Stimulated activated CD4-positive, alpha-beta T cell treated with anti-CD3 and anti-CD28 coated beads, Interleukin-2, amount 100 ng/mL, for 48 hours (primary cell): ENCODE measurements at regions not wholly inside any gene's neighbourhood (a gene's known extent, or its start where the extent isn't known, plus 50 kb on each side); places are given as distances from the start of the nearest gene placed in this dataset.

Source experiments
- DNase-seq, 2 donors: peaks; one replicate each; pipeline ENCODE4 v3.0.0-alpha.2; 2020

DNA sequence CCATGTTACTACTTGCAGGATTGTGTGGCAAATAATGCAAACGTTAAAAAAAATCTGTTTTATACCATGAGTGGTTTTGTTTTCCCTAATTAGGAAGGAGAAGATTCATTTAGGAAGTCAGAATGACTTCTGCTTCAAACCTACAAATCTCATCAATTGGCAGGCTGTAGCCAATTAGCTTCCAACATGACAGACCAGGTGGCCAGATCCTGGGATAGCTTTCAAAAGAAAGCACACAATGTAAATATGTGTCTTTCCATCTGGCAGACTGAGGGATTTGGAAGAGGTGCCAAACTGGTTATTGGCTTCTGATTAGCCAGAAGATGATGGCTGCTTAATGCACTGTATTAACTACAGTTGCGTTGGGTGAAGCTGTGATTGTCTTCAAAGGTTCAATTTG is 432.8 kb downstream of the ANKRD50 start:
- no peak for DNase-seq

DNA sequence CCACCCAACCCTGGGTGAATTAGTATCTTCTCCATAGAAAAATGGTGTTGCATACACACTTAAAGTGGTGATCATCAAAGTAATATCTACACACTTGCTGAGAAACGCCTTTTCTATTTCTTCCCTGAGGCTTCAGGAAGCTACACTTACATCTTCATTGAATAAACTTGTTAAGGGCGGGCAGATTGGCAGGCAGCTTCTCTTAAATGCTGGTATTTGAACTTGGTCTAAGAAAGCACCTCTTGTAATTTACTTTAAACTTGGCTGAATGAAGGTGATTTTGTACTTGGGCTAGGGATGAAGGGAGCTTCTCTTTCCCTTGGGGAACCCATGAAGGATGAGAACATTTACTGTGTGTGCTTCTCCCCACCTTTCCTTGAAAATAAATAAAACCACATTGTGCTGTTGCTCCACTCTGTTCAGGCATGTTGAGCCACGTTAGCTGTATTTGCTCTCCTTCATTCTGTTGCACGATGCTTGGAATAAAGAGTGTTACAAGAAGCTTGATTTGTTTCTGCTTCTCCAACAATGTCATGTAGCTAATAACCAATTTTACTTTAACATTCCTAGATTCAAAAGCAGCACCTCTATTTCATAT is 430.1 kb downstream of the ANKRD50 start:
- DNase-seq, result no peak

DNA sequence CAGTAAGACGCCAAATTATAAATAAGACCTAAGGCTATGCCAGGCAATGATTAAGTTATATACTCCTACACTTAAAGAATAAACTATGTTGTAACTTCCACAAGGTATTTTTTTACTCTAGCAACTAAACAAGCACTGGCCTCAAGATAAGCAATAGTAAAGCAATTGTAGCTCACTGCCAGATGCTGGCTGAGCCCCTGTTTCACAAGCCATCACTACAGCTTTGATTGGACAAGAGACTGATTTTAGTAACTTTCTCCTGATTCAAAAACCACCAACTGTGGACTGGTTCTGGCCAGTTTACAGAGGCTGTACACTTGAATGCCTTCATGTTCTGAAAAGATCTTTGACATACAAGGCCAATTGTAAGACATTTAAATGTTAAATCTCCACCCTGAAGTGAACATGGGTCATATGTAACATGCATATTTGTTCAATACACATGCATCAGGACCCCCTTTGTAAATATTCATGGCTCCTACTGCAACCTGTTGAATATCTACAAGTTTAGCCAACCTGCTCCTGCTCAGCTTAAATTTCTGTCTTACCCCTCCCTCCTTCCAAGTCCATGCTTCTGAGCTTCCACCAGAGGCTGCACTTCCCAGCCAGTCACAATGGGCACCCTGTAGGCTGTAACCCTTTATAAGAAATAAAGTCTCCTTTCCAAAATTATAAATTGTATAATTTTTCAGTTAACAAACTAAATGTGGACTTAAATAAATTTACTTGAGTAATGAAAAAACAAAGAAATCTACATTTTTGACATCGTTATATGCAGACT is 423.6 kb downstream of the ANKRD50 start:
- no peak for DNase-seq

DNA sequence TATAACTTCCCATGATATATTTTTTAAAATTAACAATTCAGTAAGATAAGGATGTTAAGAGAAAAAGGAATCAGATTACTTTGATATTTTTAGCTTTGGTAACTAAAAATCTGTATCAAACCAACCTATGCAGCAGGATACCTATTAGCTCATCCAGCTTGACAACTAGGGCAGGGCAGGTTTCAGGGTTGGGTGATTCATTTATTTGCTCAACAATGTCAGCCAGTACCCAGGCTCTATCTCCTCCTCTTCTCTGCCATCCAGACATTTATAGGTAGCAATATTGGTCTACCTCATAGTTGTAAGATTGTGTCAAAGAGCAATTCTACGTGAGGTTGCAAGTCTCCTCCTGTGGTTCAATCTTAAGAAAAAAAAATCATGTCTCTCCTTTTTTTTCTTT is 421.9 kb downstream of the ANKRD50 start:
- no peak for DNase-seq

DNA sequence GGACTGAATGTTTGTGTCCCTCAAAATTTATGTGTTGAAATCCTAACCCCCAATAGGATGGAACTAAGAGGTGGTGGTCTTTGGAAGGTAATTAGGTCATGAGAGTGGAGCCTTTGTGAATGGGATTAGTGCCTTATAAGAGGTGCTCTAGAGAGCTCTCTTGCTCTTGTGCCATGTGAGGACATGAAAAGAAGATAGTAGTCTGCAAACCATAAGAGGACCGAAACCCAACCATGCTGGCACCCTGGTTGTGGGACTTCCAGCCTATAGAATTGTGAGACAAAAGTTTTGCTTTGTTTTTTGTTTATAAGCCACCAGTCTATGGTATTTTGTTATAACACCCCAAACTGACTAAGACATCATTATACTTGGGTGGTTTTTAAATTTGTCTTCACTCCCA is 417.1 kb downstream of the ANKRD50 start:
- DNase-seq, result no peak

DNA sequence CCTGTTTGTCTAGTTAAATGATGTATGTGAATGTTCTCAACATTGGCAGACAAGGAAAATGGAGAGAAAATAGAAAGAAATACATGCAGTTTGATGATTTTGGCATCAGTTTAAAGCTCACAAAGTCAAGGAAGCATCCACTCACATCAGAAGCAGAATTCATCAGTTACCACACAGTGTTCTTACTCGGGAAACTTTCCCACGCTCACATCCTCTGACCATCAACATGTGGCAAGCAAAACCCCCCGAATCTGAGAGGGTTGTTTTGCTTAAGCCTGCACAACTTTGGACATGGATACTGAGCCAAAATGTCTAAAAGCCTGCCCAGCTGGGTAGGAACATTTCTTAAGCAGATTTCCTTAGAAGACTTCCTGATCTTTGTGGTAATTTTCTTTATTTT is 407.6 kb downstream of the ANKRD50 start:
- no peak for DNase-seq

DNA sequence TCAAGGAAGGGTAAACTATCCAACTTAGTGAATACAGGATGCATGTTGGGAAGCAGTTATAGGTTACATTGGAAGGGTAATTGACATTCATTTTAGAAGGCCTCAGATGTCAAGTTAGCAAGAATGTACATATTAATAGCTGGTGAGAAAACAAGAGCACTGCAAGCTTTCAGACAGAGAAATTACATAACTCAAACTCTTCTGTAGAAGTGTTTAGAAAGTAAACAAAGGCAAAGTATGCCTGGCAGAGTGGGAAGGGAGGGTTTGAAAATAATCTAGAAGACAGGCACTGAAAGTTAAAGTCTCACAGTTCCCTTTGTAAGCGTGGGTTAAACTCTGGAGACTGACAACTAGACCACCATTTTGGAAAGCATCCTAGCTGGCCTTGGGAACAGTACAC is 406.2 kb downstream of the ANKRD50 start:
- no peak for DNase-seq

DNA sequence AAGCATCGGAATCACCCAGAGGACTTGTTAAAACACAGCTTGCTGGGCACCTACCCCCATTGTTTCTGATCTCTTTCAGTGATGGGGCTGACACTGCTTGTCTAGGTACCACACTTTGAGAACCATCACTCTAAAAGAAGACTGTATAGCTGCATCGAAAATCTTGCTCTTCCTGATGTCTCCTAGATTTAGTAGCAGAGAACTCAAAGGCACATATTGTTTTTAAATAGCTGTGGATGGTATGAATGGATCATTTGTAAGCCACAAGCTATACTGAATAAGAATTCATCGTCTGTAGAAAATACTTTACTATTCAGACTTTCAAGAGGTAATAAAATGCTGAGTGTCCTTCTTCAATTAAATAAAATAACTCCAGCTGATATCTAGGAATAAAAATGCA is 405.4 kb downstream of the ANKRD50 start:
- no peak for DNase-seq

DNA sequence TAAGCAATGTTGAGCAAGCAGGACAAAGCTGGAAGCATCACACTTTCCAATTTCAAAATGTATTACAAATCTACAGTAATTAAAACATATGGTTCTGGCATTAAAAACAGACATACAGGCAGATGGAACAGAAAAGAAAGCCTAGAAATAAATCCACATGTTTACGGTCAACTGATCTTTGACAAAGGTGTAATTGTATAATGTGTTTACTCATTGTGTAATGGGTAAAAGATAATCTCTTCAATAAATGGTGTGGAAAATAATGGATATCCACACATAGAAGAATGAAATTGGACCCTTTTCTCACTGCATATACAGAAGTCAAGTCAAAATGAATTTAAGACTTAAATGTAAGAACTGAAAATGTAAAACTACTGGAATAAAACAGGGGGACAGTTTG is 394.2 kb downstream of the ANKRD50 start:
- no peak for DNase-seq

DNA sequence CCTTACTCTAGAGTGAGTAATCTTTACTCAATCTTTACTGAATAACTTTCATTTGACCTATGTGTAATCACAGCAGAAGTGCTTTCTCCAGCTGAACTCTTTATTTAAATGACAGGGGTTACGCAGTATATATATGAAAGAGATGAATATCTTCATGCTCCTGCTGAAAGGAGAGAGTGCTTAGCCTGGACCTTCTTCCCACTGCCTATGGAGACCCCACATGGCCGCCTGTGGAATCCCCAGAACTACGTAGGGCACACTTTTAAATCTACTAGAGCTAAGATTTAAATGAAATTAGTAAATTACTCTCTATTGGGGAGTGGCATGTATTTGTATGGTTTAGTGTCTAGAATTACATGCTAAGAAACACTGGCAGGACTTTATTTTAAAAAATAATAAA is 391.2 kb downstream of the ANKRD50 start:
- DNase-seq, result no peak

DNA sequence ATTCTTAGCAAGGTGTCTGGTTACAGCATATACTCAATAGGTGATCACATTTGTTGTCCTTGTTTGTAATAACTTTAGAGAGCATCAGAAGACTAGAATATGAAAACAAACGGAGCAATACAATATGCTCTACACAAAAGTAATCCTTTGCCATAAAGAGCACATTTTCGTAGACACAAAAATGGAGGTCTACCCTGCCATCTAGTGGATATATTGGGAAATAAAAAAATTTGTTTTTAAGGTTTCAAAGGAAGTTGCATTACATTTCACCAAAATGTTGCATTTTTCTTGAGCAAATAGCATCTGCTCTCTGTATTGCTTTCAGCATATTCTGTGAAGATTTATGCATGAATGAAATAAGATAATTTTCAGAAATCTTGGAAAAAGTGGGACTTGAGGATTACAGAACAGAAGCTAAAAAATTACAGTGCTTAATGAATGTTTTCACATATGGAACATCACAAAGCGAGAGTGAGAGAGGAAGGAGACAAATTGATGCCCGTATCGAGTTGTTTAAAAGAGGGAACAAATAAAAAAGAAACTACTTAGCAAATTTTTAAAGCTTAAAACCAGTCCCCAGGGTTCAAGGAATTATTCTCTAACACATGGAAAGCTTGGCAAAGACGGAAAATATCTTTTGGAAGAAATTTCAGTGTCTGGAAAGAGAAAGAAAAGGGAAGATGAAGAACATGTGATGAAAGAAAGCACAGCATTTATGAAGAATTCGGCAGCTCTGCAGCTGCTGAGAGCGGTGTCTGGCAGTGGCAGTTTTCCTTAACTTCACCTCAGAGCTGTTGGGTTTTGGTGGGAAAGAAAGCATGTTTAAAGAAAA is 390.1 kb downstream of the ANKRD50 start:
- no peak for DNase-seq

DNA sequence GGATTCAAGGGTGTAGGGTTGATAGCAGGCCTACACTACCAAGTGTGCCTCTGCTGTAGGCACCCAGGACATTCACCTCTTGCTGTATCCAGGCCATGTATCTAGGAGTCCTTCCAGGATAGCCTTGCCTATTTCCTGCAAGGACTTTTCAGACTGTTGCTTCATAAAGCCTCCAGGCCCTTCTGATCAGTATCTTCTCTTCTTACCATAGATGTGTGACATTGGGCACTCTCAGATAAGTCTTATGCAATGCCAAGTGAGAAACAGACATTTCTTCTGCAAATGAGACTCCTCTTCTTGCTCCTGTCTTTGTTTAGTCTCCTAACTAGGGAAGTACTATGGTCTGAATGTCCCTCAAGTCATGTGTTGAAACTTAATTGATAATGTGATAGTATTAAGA is 386.8 kb downstream of the ANKRD50 start:
- DNase-seq, result no peak

DNA sequence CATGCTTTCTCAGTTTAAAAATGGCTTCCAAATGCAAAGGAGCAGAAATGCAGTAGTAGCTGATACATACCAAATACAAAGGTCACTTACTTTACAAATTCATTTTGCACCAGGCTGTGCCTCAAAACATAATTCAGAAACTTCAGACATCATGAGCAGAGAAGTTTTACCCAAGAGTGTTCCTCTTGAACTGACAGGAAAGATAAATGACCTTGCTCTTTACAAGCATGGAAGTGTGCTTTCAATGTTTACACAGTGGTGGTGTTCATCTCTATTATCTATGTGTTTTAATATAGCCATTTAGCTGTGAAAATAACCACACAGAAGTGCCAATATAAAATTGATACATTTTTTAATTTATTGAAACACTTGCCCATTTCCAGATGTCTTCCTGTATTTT is 383.4 kb downstream of the ANKRD50 start:
- no peak for DNase-seq

DNA sequence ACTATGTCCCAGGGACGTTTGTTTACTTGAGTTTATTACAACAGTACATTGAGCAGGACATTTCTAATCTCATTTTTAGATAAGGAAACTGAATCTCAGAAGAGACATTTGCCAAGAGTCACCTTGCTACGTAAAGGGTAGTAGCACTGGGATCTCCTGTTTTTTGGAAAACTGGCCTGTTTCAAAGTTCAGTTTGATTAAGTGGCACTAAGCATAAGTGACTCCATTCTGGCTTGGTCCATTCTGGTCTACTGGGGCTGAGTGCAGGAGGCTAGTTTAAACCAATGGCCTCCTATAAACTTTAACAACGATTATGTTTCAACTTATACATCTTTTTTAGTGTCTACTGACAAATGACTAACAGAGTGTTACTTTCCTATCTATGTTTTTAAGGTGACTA is 382.5 kb downstream of the ANKRD50 start:
- DNase-seq, result no peak

DNA sequence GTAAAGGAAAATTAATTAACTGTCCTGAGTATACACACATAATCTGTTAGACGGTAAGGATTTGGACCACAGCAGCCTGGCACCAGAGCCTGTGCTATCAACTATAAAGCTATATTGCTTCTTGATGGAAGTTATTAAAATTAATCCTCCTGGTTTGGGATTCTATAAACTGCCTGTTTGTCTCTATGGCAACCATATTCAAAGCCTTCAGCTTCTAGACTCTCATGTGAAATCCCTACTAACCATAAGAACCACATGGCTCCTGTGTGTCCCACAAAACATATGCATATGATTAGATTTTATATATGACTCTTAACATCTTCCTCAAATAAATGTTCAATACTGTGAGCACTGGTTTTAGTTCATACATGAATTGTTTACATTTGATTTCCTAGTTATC is 380.8 kb downstream of the ANKRD50 start:
- no peak for DNase-seq

DNA sequence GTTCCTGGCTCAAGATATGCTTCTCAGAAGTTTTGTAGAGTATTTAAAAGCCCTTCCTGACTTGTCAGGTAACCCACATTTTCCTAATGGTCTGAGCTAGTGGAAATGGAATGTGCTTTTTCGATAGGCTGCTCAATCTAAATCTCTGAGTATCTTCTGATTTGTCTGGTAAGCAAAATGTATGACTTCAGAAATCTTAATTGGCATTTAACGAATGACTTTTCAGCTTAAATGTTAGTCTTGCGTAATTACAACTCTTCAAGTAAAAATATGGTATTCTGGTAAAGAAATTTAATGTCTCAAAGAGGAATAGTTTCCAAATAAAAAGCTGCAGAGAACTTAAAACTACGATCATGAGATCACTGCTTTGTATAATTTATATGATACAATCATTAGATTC is 379.1 kb downstream of the ANKRD50 start:
- no peak for DNase-seq

DNA sequence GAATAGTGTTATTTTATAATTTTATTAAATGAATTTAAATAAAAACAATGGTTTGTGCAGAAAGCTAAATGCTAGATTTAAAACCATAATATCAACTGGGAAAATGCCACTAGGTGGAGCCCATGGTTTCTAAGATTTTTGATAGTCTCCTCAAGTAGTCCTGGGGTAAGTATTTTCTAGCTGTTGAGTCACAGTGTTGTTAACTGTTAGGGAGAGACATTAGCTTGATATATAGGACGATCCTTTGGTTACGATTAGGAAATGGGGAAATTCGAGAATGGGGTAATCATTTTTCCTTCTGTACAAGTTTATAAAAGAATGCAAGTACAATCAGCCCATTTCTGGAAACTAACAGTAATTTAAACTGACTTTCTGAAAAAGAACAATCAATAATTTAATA is 378.4 kb downstream of the ANKRD50 start:
- DNase-seq, result peak in 1 of 2 donors; percentile 2

DNA sequence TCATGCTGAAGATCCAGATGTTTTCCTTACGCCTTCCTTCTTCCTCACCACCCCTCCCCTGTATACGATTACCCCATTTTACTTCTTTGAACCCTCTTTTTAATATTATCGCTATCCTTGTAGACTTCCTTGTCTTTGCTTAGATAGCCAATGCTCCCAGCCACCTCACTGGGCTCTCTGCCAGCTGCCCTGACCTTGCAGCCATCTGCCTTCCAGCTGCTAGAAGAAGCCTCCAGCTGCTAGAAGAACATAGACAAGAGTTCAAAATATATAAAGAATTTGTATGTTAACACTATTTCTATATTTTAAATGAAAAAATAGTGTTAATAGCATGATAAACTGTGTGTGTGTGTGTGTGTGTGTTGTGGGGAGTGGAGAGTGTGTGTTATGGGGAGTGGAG is 374.7 kb downstream of the ANKRD50 start:
- DNase-seq, result no peak

DNA sequence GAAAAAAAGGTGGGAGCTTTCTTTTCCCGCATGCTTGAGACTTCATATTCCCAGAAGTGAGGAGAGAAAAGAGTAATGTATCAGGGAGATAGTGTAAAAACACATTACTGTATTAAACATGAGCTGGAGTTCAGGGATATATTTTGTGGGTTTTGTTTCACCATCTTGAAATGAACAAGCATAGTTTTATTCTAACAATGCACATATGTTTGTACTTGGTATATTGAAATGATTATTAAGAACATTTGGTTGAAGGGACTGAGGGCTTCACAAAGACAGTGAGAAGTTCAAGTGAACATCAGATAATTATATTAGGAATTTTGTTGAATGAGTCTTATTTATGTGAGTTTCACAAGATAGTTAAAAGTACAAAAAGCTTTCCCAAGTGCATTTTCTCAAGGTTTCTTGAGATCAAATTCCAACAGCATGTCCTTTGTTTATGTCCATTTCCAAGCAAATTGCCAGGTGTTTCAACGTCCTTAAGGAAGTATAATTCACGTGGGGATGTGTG is 368.8 kb downstream of the ANKRD50 start:
- DNase-seq, result no peak

DNA sequence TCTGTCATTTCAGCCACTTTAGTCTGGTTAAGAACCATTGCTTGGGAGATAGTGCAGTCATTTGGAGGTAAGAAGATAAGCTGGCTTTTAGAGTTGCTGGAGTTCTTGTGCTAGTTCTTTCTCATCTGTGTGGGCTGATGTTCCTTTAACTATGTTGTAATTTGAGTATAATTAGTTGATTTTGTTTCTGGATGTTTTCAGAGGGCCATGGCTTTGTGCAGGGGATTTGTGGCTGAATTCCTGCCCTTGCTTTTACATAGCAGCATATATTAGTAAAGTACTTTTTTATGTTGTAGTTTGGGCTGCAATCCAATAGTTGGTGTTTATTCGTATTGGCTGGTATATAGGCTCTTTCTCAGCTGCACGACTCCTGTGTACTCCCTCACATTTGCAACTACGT is 339.6 kb downstream of the ANKRD50 start:
- DNase-seq, result no peak

DNA sequence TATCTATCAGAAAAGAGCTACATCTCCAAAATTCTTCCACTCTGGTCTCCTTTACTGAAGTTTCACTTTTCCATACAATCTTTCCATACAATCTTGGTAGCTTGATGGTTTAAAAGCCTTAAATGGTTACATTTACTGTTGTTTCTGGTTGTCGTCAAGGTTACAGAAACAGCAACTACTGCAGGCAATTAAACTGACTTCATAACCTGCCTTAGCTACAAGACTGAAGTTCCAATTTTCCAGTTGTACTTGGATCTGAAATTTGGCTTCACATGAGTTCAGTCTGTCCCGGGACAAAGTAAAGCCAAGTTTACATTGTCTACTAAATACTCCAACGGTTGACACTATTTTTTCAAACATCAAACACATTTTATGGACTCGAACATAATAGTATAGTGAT is 326.4 kb downstream of the ANKRD50 start:
- DNase-seq, result no peak

DNA sequence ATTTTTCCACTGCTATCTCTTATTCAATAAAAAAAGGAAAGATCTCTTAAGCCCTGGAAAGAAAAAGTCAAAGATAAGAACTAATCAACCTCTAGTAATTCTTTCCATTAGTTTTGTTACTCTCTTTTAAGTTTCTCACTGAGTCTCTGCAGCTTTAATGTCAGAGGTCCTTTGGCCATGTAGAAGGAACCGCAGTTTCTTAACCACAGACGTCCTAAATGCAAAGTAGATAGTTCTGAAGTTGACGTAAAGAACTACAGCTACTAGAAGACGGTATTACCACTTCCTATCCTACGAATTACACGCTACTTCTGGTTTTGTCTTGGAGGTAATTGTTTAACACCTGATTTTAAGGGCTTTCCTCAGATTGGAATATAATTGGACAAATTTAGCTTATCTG is 325.9 kb downstream of the ANKRD50 start:
- no peak for DNase-seq

DNA sequence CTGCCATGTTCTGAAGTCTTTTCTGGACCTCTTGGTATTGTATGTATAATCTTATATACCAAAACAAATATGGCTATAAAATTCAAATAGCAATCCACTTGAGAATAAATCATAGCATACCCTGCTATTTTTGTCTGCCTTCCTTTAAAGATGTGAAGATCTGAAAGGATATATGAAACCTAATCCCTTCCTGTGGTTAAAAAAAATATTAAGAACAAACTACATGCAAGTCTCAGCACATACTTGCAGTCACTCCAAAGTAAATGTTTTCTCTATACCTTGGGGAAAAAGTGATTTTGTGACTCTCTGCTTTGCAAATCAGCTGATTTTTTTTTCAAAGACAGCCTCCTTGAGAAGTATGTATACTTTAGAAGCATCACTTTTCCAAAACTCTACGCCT is 322.9 kb downstream of the ANKRD50 start:
- no peak for DNase-seq

DNA sequence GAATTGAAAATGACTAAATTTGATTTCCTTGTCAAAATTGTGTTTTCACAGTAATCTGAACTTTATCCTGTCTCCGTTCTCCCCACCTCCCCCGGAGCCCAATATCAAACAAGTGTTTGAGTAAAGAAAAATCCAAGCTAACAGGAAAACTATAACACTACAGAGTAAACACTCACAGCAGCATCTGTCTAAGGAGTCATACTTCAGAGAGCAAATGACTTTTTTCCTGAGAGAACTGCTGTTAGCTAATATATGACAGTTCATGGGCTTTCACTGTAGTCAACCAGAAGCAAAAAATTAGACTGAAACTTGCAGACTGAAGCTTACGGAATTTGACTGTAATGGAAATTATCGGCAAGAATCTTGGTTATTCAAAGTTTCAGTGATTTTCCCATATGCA is 321.7 kb downstream of the ANKRD50 start:
- no peak for DNase-seq
